ENCODE measurements at regions not wholly inside any gene's neighbourhood (a gene's known extent, or its start where the extent isn't known, plus 50 kb on each side); places are given as distances from the start of the nearest gene placed in this dataset.
"Not testable (repeated sequence)": the region's sequence is repeated elsewhere in the genome, so short reads cannot be mapped to it uniquely, and the experiment has no call there.

- ChIA-PET CTCF (no interaction called here), POLR2A (no interaction called here)
- Histone ChIP-seq H3K9me3 (ENCODE audit: control extremely low read depth in 1 of 5, control insufficient read depth in 4 of 5, insufficient read depth in 2 of 5, low read depth in 1 of 5, low read length in 4 of 5) (no peaks in the 10 kb centered on the region), H3K4me1 (ENCODE audit: control extremely low read depth in 1 of 4, control insufficient read depth in 4 of 4, insufficient read depth in 4 of 4, low read length in 3 of 4) (no peaks in the 10 kb centered on the region), H3K27me3 (replicated peaks in 2 of 5; ENCODE audit: control insufficient read depth in 4 of 5, insufficient read depth in 5 of 5, low read length in 4 of 5) (no peaks in the 10 kb centered on the region), H3K4me3 (ENCODE audit: control insufficient read depth in 1 of 7, extremely low read depth in 1 of 7, insufficient read depth in 4 of 7, low read depth in 2 of 7, low read length in 6 of 7) (no peak overlapping the region), H3K36me3 (ENCODE audit: control insufficient read depth in 4 of 4, insufficient read depth in 4 of 4, low read length in 3 of 4) (no peaks in the 10 kb centered on the region), H3K27ac (ENCODE audit: insufficient read depth in 1 of 2, low read depth in 1 of 2, low read length in 2 of 2, poor library complexity in 1 of 2, severe bottlenecking in 2 of 2) (no peak overlapping the region)
- DNase-seq, result no peak
Observed at GRCh38 chr14:46147452-46147851, 504.1 kb downstream of the RPL10L start.

GRCh38 chr14:46147024-46147423 lies 504.6 kb downstream of the RPL10L start:
- Histone ChIP-seq H3K27ac (ENCODE audit: insufficient read depth in 1 of 2, low read depth in 1 of 2, low read length in 2 of 2, poor library complexity in 1 of 2, severe bottlenecking in 2 of 2) (no peak overlapping the region), H3K27me3 (replicated peaks in 2 of 5; ENCODE audit: control insufficient read depth in 4 of 5, insufficient read depth in 5 of 5, low read length in 4 of 5) (no peaks in the 10 kb centered on the region), H3K36me3 (ENCODE audit: control insufficient read depth in 4 of 4, insufficient read depth in 4 of 4, low read length in 3 of 4) (no peaks in the 10 kb centered on the region), H3K4me1 (ENCODE audit: control extremely low read depth in 1 of 4, control insufficient read depth in 4 of 4, insufficient read depth in 4 of 4, low read length in 3 of 4) (no peaks in the 10 kb centered on the region), H3K4me3 (ENCODE audit: control insufficient read depth in 1 of 7, extremely low read depth in 1 of 7, insufficient read depth in 4 of 7, low read depth in 2 of 7, low read length in 6 of 7) (no peak overlapping the region), H3K9me3 (ENCODE audit: control extremely low read depth in 1 of 5, control insufficient read depth in 4 of 5, insufficient read depth in 2 of 5, low read depth in 1 of 5, low read length in 4 of 5) (no peaks in the 10 kb centered on the region)
- WGBS (ENCODE audit: insufficient coverage), result 100% methylated on average over 1 of the region's 1 CpG
- CTCF ChIA-PET, result no interaction called here
- POLR2A ChIA-PET, result no interaction called here
- no peak for DNase-seq

GRCh38 chr14:46140445-46140844 lies 511.1 kb downstream of the RPL10L start:
- CTCF ChIA-PET, result no interaction called here
- Histone ChIP-seq H3K4me1 (ENCODE audit: control extremely low read depth in 1 of 4, control insufficient read depth in 4 of 4, insufficient read depth in 4 of 4, low read length in 3 of 4) (no peaks in the 10 kb centered on the region), H3K4me3 (ENCODE audit: control insufficient read depth in 1 of 7, extremely low read depth in 1 of 7, insufficient read depth in 4 of 7, low read depth in 2 of 7, low read length in 6 of 7) (no peak overlapping the region), H3K36me3 (ENCODE audit: control insufficient read depth in 4 of 4, insufficient read depth in 4 of 4, low read length in 3 of 4) (no peaks in the 10 kb centered on the region), H3K9me3 (ENCODE audit: control extremely low read depth in 1 of 5, control insufficient read depth in 4 of 5, insufficient read depth in 2 of 5, low read depth in 1 of 5, low read length in 4 of 5) (no peaks in the 10 kb centered on the region), H3K27me3 (replicated peaks in 2 of 5; ENCODE audit: control insufficient read depth in 4 of 5, insufficient read depth in 5 of 5, low read length in 4 of 5) (no peaks in the 10 kb centered on the region), H3K27ac (ENCODE audit: insufficient read depth in 1 of 2, low read depth in 1 of 2, low read length in 2 of 2, poor library complexity in 1 of 2, severe bottlenecking in 2 of 2) (no peak overlapping the region)
- POLR2A ChIA-PET, result no interaction called here
- DNase-seq, result no peak
- 100% methylated on average over 1 of the region's 2 CpGs for WGBS (ENCODE audit: insufficient coverage)

GRCh38 chr14:46139649-46140048 lies 511.9 kb downstream of the RPL10L start:
- WGBS (ENCODE audit: insufficient coverage), result 100% methylated on average over 1 of the region's 5 CpGs
- POLR2A ChIA-PET, result no interaction called here
- H3K4me1 ChIP-seq (ENCODE audit: control extremely low read depth in 1 of 4, control insufficient read depth in 4 of 4, insufficient read depth in 4 of 4, low read length in 3 of 4), result no peaks in the 10 kb centered on the region

GRCh38 chr14:46137786-46138185 lies 513.8 kb downstream of the RPL10L start:
- POLR2A ChIA-PET, result no interaction called here
- H3K27me3 ChIP-seq (replicated peaks in 2 of 5; ENCODE audit: control insufficient read depth in 4 of 5, insufficient read depth in 5 of 5, low read length in 4 of 5), result no peaks in the 10 kb centered on the region
- no peaks in the 10 kb centered on the region for H3K36me3 ChIP-seq (ENCODE audit: control insufficient read depth in 4 of 4, insufficient read depth in 4 of 4, low read length in 3 of 4)
- no peaks in the 10 kb centered on the region for H3K4me1 ChIP-seq (ENCODE audit: control extremely low read depth in 1 of 4, control insufficient read depth in 4 of 4, insufficient read depth in 4 of 4, low read length in 3 of 4)
- H3K9me3 ChIP-seq (ENCODE audit: control extremely low read depth in 1 of 5, control insufficient read depth in 4 of 5, insufficient read depth in 2 of 5, low read depth in 1 of 5, low read length in 4 of 5), result no peaks in the 10 kb centered on the region
- DNase-seq, result no peak
- CTCF ChIA-PET, result no interaction called here
- H3K27ac ChIP-seq (ENCODE audit: insufficient read depth in 1 of 2, low read depth in 1 of 2, low read length in 2 of 2, poor library complexity in 1 of 2, severe bottlenecking in 2 of 2), result no peak overlapping the region
- no peak overlapping the region for H3K4me3 ChIP-seq (ENCODE audit: control insufficient read depth in 1 of 7, extremely low read depth in 1 of 7, insufficient read depth in 4 of 7, low read depth in 2 of 7, low read length in 6 of 7)

More at GRCh38 chr14:46139649-46140048, 511.9 kb downstream of the RPL10L start:
- H3K27me3 ChIP-seq (replicated peaks in 2 of 5; ENCODE audit: control insufficient read depth in 4 of 5, insufficient read depth in 5 of 5, low read length in 4 of 5), result no peaks in the 10 kb centered on the region
- no peak overlapping the region for H3K27ac ChIP-seq (ENCODE audit: insufficient read depth in 1 of 2, low read depth in 1 of 2, low read length in 2 of 2, poor library complexity in 1 of 2, severe bottlenecking in 2 of 2)
- H3K4me3 ChIP-seq (ENCODE audit: control insufficient read depth in 1 of 7, extremely low read depth in 1 of 7, insufficient read depth in 4 of 7, low read depth in 2 of 7, low read length in 6 of 7), result no peak overlapping the region
- no peaks in the 10 kb centered on the region for H3K36me3 ChIP-seq (ENCODE audit: control insufficient read depth in 4 of 4, insufficient read depth in 4 of 4, low read length in 3 of 4)
- H3K9me3 ChIP-seq (ENCODE audit: control extremely low read depth in 1 of 5, control insufficient read depth in 4 of 5, insufficient read depth in 2 of 5, low read depth in 1 of 5, low read length in 4 of 5), result no peaks in the 10 kb centered on the region
- CTCF ChIA-PET, result no interaction called here
- no peak for DNase-seq

- WGBS (ENCODE audit: insufficient coverage), result 100% methylated on average over 1 of the region's 1 CpG
- ChIA-PET POLR2A (no interaction called here), CTCF (interaction anchor here (1.3 kb wide), 1 partner anchor 14 kb away, joined by 3 read pairs; no protein-coding TSS in a partner anchor)
- no peaks in the 10 kb centered on the region for H3K27me3 ChIP-seq (replicated peaks in 2 of 5; ENCODE audit: control insufficient read depth in 4 of 5, insufficient read depth in 5 of 5, low read length in 4 of 5)
- H3K36me3 ChIP-seq (ENCODE audit: control insufficient read depth in 4 of 4, insufficient read depth in 4 of 4, low read length in 3 of 4), result no peaks in the 10 kb centered on the region
- no peak for DNase-seq
- no peak overlapping the region for H3K27ac ChIP-seq (ENCODE audit: insufficient read depth in 1 of 2, low read depth in 1 of 2, low read length in 2 of 2, poor library complexity in 1 of 2, severe bottlenecking in 2 of 2)
- H3K9me3 ChIP-seq (ENCODE audit: control extremely low read depth in 1 of 5, control insufficient read depth in 4 of 5, insufficient read depth in 2 of 5, low read depth in 1 of 5, low read length in 4 of 5), result no peaks in the 10 kb centered on the region
- H3K4me1 ChIP-seq (ENCODE audit: control extremely low read depth in 1 of 4, control insufficient read depth in 4 of 4, insufficient read depth in 4 of 4, low read length in 3 of 4), result no peaks in the 10 kb centered on the region
- H3K4me3 ChIP-seq (ENCODE audit: control insufficient read depth in 1 of 7, extremely low read depth in 1 of 7, insufficient read depth in 4 of 7, low read depth in 2 of 7, low read length in 6 of 7), result no peak overlapping the region
Observed at GRCh38 chr14:46136456-46136855, 515.1 kb downstream of the RPL10L start.

- ChIA-PET POLR2A (no interaction called here), CTCF (no interaction called here)
- peaks cover 0 to 26% (median 14%) of the 10 kb centered on the region in 5 experiments for H3K9me3 ChIP-seq (ENCODE audit: control extremely low read depth in 1 of 5, control insufficient read depth in 4 of 5, insufficient read depth in 2 of 5, low read depth in 1 of 5, low read length in 4 of 5)
- H3K4me3 ChIP-seq (ENCODE audit: control insufficient read depth in 1 of 7, extremely low read depth in 1 of 7, insufficient read depth in 4 of 7, low read depth in 2 of 7, low read length in 6 of 7), result no peak overlapping the region
- H3K27me3 ChIP-seq (replicated peaks in 2 of 5; ENCODE audit: control insufficient read depth in 4 of 5, insufficient read depth in 5 of 5, low read length in 4 of 5), result no peaks in the 10 kb centered on the region
- H3K4me1 ChIP-seq (ENCODE audit: control extremely low read depth in 1 of 4, control insufficient read depth in 4 of 4, insufficient read depth in 4 of 4, low read length in 3 of 4), result no peaks in the 10 kb centered on the region
- 100% methylated on average over 2 of the region's 2 CpGs for WGBS (ENCODE audit: insufficient coverage)
- H3K27ac ChIP-seq (ENCODE audit: insufficient read depth in 1 of 2, low read depth in 1 of 2, low read length in 2 of 2, poor library complexity in 1 of 2, severe bottlenecking in 2 of 2), result no peak overlapping the region
- no peak for DNase-seq
- no peaks in the 10 kb centered on the region for H3K36me3 ChIP-seq (ENCODE audit: control insufficient read depth in 4 of 4, insufficient read depth in 4 of 4, low read length in 3 of 4)
Observed at GRCh38 chr14:46108228-46108627, 543.4 kb downstream of the RPL10L start.

- H3K9me3 ChIP-seq (ENCODE audit: control extremely low read depth in 1 of 5, control insufficient read depth in 4 of 5, insufficient read depth in 2 of 5, low read depth in 1 of 5, low read length in 4 of 5); POLR2A ChIA-PET; H3K4me1 ChIP-seq (ENCODE audit: control extremely low read depth in 1 of 4, control insufficient read depth in 4 of 4, insufficient read depth in 4 of 4, low read length in 3 of 4); H3K27me3 ChIP-seq (replicated peaks in 2 of 5; ENCODE audit: control insufficient read depth in 4 of 5, insufficient read depth in 5 of 5, low read length in 4 of 5); H3K4me3 ChIP-seq (ENCODE audit: control insufficient read depth in 1 of 7, extremely low read depth in 1 of 7, insufficient read depth in 4 of 7, low read depth in 2 of 7, low read length in 6 of 7); CTCF ChIA-PET; DNase-seq; H3K36me3 ChIP-seq (ENCODE audit: control insufficient read depth in 4 of 4, insufficient read depth in 4 of 4, low read length in 3 of 4); H3K27ac ChIP-seq (ENCODE audit: insufficient read depth in 1 of 2, low read depth in 1 of 2, low read length in 2 of 2, poor library complexity in 1 of 2, severe bottlenecking in 2 of 2): not testable (repeated sequence)
- WGBS (ENCODE audit: insufficient coverage), result 100% methylated on average over 7 of the region's 8 CpGs
Observed at GRCh38 chr14:46100901-46101300, 550.7 kb downstream of the RPL10L start.
